Prostate gland (tissue), 2 donors: ENCODE measurements at regions not wholly inside any gene's neighbourhood (a gene's known extent, or its start where the extent isn't known, plus 50 kb on each side); places are given as distances from the start of the nearest gene placed in this dataset.

Experiments
- DNase-seq: peaks from one replicate; pipeline ENCODE4 v3.0.0-alpha.2; 2019; ENCODE audit warnings: low spot score
- H3K27ac ChIP-seq, 2 donors: fragments of 200-600 bp; sonication (generic); 2 replicates each; pipeline ENCODE4 v1.5.1; 2017 to 2019
- H3K27me3 ChIP-seq: fragments of 200-600 bp; sonication (generic); replicated peaks from 2 replicates; pipeline ENCODE4 v1.5.1; 2019; ENCODE audit not compliant: insufficient read depth
- H3K36me3 ChIP-seq, 2 donors: fragments of 200-600 bp; sonication (generic); 1 replicate in 1 of 2; 2 replicates in 1 of 2; pipeline versions ENCODE4 v1.5.1 to v1.8.1; 2017 to 2019
- H3K4me1 ChIP-seq: fragments of 200-600 bp; sonication (generic); replicated peaks from 2 replicates; pipeline ENCODE4 v1.5.1; 2019
- H3K4me3 ChIP-seq, 2 donors: fragments of 200-600 bp; sonication (generic); 2 replicates each; pipeline ENCODE4 v1.5.1; 2017 to 2019
- H3K9me3 ChIP-seq: fragments of 200-600 bp; sonication (generic); 2 replicates; pipeline ENCODE4 v1.5.1; 2017
- CTCF ChIP-seq, 4 experiments: fragments of 200-600 bp in 2 of 4; fragments of 450-650 bp in 2 of 4; sonication (generic) in 2 of 4; IDR thresholded peaks; 1 replicate in 3 of 4; 2 replicates in 1 of 4; pipeline ENCODE4 v1.5.1; 2016 to 2019; ENCODE audit warnings: antibody characterized with exemption in 4 of 4, mild to moderate bottlenecking in 2 of 4, moderate library complexity in 2 of 4
- POLR2A ChIP-seq: fragments of 450-650 bp; IDR thresholded peaks from one replicate; pipeline ENCODE4 v1.6.1; 2016; ENCODE audit warnings: antibody characterized with exemption, mild to moderate bottlenecking
- POLR2AphosphoS5 ChIP-seq: sonication (generic); formaldehyde crosslinking; IDR thresholded peaks from one replicate; pipeline ENCODE4 v1.6.1; 2017; ENCODE audit warnings: antibody characterized with exemption
- WGBS: methylation state at CpG from one replicate; pipeline ENCODE4 v1.1.5; 2018; 5-methylcytosine and 5-hydroxymethylcytosine counted together
- intact Hi-C: fragments of 100-400 bp; cut with DNase I; formaldehyde crosslinking; loops from one replicate; pipeline ENCODE4 v1.14.2; 2022

- TF ChIP-seq CTCF (IDR thresholded peaks at IDR 0.05) (no peak), POLR2AphosphoS5 (no peak), POLR2A (no peak)
- no peaks in the 10 kb centered on the region for H3K4me1 ChIP-seq
- 58% methylated on average over 6 of the region's 6 CpGs for WGBS
- intact Hi-C loops, result no loop called here
- H3K4me3 ChIP-seq, result no peak overlapping the region
- no peaks in the 10 kb centered on the region for H3K27me3 ChIP-seq
- no peaks in the 10 kb centered on the region for H3K9me3 ChIP-seq
- no peak for DNase-seq
- H3K36me3 ChIP-seq, result no peaks in the 10 kb centered on the region
- H3K27ac ChIP-seq, result no peak overlapping the region
Observed at GRCh38 chr2:41827354-41827971, 220.4 kb upstream of the PKDCC start.

DNA sequence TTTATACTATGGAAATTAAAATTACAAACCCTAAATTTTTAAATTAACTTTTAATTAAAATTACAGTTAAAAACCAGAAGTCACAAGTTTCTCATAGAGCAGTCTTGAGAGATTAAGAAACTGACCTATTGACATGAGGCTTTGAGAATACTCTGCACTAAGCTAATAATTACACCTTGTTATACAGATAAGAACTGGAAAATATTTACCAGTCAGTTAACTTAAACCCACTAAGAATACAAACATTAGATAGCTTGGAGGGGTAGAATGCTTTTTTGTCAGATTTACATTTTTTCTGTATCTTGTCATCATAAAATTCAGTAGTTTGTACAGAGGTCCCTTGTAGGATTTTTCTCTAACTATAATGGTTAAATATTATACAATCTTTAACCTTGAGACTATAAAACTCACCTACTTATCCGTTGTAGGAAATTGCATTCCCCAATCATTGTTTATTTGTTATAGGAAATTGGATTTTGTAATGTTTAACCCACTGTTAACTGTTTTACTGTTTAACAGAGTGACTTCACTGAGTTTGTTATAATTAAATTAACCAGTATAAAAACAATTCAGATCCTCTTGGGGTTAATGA lies 219.7 kb upstream of the PKDCC start:
- no peaks in the 10 kb centered on the region for H3K4me1 ChIP-seq
- TF ChIP-seq POLR2AphosphoS5 (no peak), CTCF (IDR thresholded peaks at IDR 0.05) (no peak), POLR2A (no peak)
- no peak overlapping the region for H3K27ac ChIP-seq
- H3K4me3 ChIP-seq, result no peak overlapping the region
- no peaks in the 10 kb centered on the region for H3K27me3 ChIP-seq
- H3K9me3 ChIP-seq, result no peaks in the 10 kb centered on the region
- intact Hi-C loops, result no loop called here
- no peak for DNase-seq
- no peaks in the 10 kb centered on the region for H3K36me3 ChIP-seq
- 9% methylated on average over 1 of the region's 1 CpG for WGBS

DNA sequence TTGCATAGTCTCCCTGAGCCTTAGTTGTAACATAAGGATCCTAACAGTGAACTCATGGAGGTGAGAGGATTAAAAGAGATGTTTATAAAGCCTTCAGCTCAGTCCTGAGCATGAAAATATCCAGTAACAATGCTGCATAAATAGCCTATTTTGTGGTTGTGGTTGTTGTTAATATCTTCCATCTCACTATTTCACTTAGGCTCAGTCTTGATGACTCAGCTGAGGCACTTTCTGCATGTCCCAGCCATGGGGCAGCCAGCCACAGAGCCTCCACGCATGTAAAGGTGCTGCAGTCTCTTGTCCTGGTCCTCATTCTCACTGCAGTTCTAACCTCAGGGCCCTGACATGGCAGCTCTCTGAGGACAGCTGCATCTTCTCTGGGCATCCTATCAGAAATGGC lies 218.8 kb upstream of the PKDCC start:
- DNase-seq, result no peak
- WGBS, result 64% methylated on average over 1 of the region's 1 CpG
- H3K27ac ChIP-seq, result no peak overlapping the region
- H3K36me3 ChIP-seq, result no peaks in the 10 kb centered on the region
- no peaks in the 10 kb centered on the region for H3K27me3 ChIP-seq
- no peaks in the 10 kb centered on the region for H3K9me3 ChIP-seq
- TF ChIP-seq POLR2AphosphoS5, result no peak
- no peak for TF ChIP-seq POLR2A
- no peak for TF ChIP-seq CTCF (IDR thresholded peaks at IDR 0.05)
- no peak overlapping the region for H3K4me3 ChIP-seq
- intact Hi-C loops, result no loop called here
- H3K4me1 ChIP-seq, result no peaks in the 10 kb centered on the region

DNA sequence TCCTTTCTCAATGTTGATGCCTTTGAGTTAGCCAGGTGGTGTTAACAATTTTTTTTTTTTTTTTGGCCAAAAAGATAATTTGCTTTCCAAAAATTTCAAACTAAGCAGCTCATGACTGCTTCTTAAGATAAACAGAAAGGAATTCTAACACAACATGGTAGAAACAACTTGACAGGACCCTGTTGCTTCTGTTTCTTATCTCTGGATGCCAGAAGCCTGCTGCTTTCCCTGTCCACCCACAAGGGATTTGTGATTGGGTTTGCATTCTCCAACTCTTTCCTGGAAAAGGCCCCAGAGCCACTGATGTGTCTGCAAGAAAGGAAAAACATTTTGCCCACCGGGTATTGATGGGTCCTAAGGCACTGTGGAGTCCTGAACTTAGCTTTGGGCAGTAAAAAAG lies 217.2 kb upstream of the PKDCC start:
- no peak for DNase-seq
- H3K36me3 ChIP-seq, result no peaks in the 10 kb centered on the region
- no peaks in the 10 kb centered on the region for H3K27me3 ChIP-seq
- H3K27ac ChIP-seq, result no peak overlapping the region
- 74% methylated on average over 1 of the region's 1 CpG for WGBS
- TF ChIP-seq CTCF (IDR thresholded peaks at IDR 0.05), result no peak
- no peak for TF ChIP-seq POLR2A
- H3K4me3 ChIP-seq, result no peak overlapping the region
- intact Hi-C loops, result no loop called here
- no peaks in the 10 kb centered on the region for H3K4me1 ChIP-seq
- no peaks in the 10 kb centered on the region for H3K9me3 ChIP-seq

DNA sequence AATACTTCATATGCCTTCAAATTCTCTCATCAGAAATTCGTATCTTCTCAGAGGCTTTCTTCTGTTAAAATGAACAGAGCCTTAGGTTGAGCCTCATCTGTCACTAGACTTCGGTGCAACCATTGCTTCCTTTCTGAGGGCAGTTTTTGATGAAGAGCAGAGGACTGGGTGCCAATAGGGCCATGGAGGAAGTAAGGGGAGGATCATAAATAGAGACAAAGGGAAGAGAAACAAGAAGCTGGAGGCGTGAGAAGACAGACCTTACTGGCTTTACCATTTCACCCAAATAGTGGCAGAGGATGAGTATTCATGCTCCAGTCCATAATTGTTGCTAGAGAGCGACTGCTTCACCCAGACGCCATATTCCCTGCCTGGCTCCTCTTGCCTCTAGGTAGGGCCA lies 215.6 kb upstream of the PKDCC start:
- intact Hi-C loops, result no loop called here
- DNase-seq, result no peak
- no peaks in the 10 kb centered on the region for H3K27me3 ChIP-seq
- no peak overlapping the region for H3K4me3 ChIP-seq
- WGBS, result 76% methylated on average over 5 of the region's 5 CpGs
- no peaks in the 10 kb centered on the region for H3K4me1 ChIP-seq
- H3K9me3 ChIP-seq, result no peaks in the 10 kb centered on the region
- no peaks in the 10 kb centered on the region for H3K36me3 ChIP-seq
- TF ChIP-seq POLR2A (no peak), CTCF (IDR thresholded peaks at IDR 0.05) (no peak), POLR2AphosphoS5 (no peak)
- H3K27ac ChIP-seq, result no peak overlapping the region
